HG03460 (cell line): ENCODE measurements at regions not wholly inside any gene's neighbourhood (a gene's known extent, or its start where the extent isn't known, plus 50 kb on each side); places are given as distances from the start of the nearest gene placed in this dataset.

Experiments
- ATAC-seq: cut with Tn5 transposase; IDR thresholded peaks from one replicate; pipeline ENCODE4 v1.9.1; 2021; ENCODE audit not compliant: unreplicated experiment

- no peak for ATAC-seq
Measured at GRCh38 chr11:16685914-16686313, 52.5 kb upstream of the C11orf58 start.

DNA sequence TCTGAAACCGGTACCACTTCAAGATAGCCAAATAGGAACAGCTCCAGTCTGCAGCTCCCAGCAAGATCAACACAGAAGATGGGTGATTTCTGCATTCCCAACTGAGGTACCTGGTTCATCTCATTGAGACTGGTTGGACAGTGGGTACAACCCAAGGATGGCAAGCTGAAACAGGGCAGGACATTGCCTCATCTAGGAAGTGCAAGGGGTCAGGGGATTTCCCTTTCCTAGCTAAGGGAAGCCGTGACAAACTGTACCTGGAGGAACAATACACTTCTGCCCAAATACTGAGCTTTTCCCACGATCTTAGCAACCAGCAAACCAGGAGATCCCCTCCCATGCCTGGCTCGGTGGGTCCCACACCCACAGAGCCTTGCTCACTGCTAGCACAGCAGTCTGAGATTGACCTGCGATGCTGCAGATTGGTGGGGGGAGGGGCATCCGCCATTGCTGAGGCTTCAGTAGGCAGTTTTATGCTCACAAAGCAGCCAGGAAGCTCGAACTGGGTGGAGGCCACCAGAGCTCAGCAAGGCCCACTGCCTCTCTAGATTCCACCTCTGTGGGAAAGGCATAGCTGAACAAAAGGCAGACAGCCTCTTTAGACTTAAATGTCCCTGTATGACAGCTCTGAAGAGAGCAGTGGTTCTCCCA lies 59.9 kb upstream of the C11orf58 start:
- no peak for ATAC-seq

DNA sequence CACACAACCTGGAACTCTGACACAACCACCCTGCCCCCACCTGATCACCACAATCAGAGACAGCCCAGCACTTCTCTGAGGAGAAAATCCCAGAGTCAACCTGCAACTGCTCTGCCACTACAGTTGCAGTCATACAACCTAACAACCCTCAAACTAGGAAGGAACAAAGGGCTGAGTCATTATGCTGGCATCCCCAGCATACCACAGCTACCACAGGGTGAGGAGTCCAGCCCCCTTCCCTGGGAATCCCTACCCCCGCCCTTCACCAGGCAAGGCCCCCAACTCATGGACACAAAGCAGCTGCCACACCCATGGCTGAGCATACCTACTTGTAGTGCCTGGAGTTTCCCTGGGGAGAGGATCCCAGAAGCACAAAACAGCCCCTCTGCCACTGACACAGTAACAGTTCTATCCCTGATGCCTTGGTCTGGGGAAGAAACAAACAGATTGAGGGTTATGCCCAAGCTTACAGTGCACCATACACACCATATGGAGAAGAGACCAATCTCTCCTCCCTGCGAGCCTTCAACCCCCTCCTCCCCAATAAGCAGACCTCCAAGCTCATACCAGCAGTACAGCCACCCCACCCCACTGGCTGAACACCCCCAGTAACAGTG lies 68.5 kb upstream of the C11orf58 start:
- no peak for ATAC-seq

DNA sequence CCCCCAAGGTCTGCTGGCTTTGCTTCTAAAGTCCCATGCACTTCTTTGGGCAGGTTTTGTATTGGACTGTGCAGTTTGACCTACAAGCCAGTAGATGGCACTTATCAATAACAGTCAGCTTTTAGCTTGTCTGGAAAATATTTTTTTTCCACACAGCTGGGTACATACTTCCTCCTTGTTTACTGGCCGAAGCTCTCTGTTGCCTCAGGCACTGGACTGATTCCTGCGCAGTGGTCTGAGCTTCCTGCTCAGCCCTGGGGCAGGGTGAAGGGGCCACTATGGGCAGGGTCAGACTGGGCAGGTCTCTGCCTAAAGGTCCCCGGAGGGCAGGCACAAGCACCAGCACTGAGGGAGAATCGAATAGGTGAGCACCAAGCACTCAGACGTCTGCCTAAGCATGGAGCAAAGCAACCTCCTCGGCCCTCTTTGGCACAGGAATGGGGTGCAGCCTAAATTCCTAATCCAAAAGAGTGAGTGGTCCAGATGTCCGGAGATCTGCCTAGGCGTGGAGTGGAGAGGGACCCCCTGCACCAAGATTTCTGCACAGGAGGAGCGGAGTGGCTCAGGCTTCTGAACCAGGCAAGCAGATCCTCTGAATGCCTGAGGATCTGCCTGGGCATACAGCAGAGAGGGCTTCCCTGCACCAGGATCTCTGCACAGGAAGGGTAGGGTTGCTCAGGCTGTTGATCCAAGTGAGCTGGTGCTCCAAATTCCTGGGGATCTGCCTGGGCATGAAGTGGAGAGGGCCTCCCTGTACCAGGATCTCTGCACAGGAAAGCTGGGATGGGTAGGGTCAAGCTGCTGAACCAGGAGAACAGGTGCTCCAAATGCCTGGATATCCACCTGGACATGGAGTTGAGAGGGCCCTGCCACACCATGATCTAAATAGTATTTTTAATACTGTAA lies 105.9 kb upstream of the C11orf58 start:
- ATAC-seq = no peak

GRCh38 chr11:16630651-16631050 lies 107.8 kb upstream of the C11orf58 start:
- no peak for ATAC-seq

DNA sequence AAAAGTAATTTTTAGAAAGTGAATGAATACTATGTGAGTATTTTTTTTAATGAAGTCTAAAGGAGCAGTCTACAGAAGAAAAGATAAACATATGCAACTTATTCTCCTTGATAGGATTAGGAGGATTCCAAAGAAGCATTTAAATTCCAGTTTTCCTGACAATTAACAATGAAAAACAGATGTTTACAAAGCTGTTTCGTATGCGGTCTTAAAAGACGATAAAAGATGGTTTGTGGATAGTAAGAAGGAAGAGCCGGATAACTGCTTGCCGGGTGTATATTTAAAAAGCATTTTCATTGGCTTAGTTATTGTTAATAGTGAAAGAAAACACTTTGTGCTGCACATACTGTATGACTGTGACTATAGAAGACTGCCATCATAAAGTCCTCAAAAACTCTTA lies 120.0 kb upstream of the C11orf58 start:
- ATAC-seq = no peak

DNA sequence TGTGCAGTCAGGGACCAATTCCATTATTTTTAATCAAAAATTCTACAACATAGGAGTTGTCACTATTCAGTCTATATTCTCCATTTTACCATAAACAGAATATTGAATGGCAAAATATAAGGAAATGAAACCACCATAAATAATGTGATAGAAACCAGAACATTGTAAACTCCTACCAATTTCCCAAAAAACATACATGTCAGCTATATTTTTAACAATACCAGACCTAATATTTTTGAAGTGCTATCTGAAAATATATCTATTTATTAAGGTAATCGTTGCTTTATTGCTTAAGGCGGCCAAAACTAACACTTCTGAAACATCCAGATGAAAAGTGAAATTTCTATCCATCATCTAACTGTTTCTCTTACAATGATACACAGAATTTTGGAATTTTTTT lies 123.0 kb upstream of the C11orf58 start:
- ATAC-seq = no peak

DNA sequence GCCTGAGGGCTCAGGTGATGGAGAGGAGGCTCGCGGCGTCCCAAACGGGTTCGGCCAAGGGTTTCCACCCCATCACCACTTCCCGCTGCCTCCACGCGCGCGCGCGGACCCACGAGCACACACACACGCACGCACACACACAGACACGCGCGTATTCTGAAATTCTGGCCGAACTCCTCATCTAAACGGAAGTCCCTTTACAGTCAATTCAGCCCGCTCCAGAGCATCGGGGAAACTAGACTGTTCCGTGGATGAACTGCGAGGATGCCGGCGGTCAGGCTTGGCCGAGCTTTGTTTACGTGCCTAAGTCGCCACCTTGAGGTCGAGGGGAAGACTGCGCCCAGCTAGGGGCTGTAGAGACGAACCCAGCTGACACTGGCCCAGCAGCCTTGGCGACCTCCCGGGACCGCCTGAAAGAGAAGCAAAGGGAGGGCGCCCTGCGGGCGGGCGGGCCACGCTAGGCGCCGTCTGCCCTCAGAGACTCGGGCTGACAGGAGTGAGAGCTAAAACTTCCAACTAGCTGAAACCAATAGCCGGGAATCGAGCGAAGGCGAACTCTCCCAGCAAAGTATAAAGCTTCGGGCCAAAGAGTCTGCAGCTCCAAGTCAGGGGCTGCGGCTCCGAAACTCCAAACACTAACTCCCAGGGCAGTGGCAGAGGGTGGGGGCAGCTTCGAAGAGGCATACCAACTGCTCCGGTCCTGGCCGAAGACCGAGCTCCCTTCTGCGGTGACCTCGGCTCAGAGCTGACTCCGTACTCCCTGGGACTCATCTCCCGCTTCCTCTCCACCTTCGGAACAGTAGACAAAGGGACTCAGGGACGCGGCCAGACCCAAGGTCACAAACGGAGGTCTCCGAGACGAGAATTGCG lies 124.7 kb upstream of the C11orf58 start:
- peak; percentile 99 for ATAC-seq

DNA sequence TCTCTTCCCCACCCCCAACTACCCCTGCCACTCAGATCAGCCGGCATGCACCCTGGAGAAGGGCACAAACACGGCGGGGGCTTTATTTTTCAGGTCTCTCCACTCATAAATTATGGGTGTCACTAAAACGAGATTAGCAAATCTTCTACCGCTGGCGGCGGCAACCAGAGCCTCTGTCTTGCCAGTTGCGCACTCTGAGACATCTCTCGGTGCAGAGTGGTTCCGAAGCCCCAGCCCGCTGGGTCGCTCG lies 125.3 kb upstream of the C11orf58 start:
- no peak for ATAC-seq

DNA sequence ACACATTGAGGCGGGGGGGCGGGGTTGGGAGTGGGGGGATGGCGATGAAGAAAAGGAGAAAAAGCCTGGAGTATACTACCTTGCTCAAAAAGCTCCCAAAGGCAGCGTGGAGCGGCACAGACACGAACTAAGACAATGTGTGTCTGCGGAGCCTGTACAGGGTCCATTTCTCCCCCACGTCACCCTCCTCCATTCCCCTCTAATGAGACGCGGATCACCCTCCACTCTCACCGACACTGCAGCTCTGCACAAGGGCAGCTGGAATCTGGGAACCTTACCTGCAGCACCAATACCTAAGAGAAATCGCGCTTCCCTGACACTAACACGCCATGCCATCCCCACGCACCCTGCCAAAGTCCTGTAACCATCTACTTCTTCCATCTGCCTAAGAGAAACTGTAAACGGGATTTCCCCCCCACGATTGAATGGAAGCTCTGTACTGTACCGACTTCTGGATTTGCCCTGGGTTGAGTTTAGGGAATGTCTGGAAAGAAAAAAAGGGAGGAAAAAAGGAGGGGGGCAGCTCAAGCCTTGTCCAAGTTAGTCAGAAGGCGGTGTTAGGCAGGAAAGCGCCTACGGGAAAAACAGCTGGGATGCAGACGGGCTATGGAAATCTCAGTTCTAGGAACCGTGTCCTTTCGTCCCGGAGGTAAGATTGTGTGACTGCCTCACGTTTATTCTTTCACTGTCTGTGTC lies 125.7 kb upstream of the C11orf58 start:
- ATAC-seq = no peak

GRCh38 chr11:16611926-16612565 lies 126.4 kb upstream of the C11orf58 start:
- no peak for ATAC-seq

DNA sequence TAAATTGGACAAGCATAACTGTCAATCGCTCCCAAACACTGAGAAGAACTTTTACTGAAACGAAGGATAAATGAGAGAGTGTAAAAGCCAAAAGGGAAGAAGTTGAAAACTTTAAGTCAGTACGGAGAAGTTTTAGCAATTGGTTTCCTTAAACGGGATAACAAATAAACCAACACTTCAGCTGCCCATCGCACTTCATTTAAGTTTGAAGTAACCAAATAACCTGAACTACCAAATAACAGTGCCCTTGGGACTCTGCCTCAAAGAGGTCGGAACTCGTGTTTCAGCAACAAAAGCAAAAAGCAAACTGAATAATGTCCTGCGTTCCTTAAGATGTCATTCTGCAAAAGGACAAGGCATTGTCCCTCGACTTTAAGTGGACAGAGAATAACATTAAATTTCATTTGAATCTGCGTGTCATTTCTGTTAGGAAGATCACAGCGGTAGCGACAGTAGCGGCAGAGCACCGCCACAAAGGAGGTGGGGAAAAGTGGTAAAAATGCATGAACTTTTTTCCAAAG lies 127.0 kb upstream of the C11orf58 start:
- no peak for ATAC-seq

- ATAC-seq = no peak
Measured at GRCh38 chr11:16610738-16611388, 127.6 kb upstream of the C11orf58 start.

DNA sequence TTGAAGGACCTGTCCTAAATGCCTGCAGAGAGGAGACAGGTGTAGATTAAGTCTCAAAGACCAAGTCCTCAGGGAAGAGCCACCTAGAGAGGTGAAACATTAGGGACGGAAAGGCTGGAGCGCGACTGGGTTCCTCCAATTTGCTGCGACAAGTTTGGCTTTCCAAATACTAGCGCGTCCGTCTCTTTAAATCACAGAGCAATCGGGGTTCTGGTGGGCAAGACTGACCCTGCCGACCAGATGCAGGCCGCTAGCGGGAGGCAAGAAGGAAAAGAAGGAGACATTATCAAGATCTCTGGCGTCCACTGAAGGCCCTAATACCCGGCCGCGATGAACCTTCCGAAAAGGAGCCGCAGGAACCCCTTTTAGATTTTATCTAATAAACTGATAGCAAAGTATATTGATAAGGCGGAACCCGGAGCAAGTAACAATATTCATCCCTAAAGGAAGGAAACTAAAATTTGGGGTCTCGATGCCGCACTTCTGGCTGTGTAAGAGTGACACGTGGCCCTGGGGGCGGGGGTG lies 128.2 kb upstream of the C11orf58 start:
- ATAC-seq = no peak

DNA sequence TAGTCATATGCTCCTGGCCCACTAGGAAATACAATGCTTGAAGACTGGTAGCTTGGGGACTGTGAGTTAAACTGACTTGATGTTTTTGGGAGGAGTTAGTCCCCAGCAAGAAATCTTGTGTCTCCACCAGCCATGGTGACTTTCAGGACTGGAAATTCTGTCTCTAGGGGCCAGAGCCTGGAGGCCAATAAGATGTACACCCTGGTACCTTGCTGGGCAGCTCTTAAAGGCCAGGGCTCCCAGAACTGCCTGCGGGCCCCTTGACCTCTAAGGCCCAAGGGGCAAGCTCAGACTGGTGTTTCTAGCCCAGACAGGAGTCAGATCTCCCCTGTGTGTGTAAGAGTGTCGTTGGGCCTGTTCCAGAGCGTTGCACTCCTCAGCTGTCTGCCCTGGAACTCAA lies 128.7 kb upstream of the C11orf58 start:
- no peak for ATAC-seq

- ATAC-seq = no peak
Measured at GRCh38 chr11:16607675-16608644, 130.5 kb upstream of the C11orf58 start.

GRCh38 chr11:16606784-16607674 lies 131.4 kb upstream of the C11orf58 start:
- no peak for ATAC-seq
